HG03469 (cell line): ENCODE measurements at regions not wholly inside any gene's neighbourhood (a gene's known extent, or its start where the extent isn't known, plus 50 kb on each side); places are given as distances from the start of the nearest gene placed in this dataset.
"Not testable (repeated sequence)": the region's sequence is repeated elsewhere in the genome, so short reads cannot be mapped to it uniquely, and the experiment has no call there.

Experiments used
- ATAC-seq: cut with Tn5 transposase; IDR thresholded peaks from one replicate; pipeline ENCODE4 v1.9.1; 2021; ENCODE audit warnings: mild to moderate bottlenecking, moderate library complexity, moderate number of reproducible peaks; ENCODE audit not compliant: unreplicated experiment

GRCh38 chr4:36587909-36588472, 306.6 kb downstream of the DTHD1 start:
- ATAC-seq: no peak

GRCh38 chr4:36590343-36590742, 308.9 kb downstream of the DTHD1 start:
- ATAC-seq: no peak

GRCh38 chr4:36601864-36602495, 320.6 kb downstream of the DTHD1 start:
- ATAC-seq: no peak

GRCh38 chr4:36609661-36610060, 328.2 kb downstream of the DTHD1 start:
- no peak for ATAC-seq

GRCh38 chr4:36610628-36611027, 329.2 kb downstream of the DTHD1 start:
- ATAC-seq: no peak

- ATAC-seq: not testable (repeated sequence)
Observed at GRCh38 chr4:36613142-36613541, 331.7 kb downstream of the DTHD1 start.

GRCh38 chr4:36614011-36614410, 332.6 kb downstream of the DTHD1 start:
- ATAC-seq: no peak

GRCh38 chr4:36618102-36618501, 336.7 kb downstream of the DTHD1 start:
- no peak for ATAC-seq

GRCh38 chr4:36624030-36624429, 342.6 kb downstream of the DTHD1 start:
- no peak for ATAC-seq

- no peak for ATAC-seq
Observed at GRCh38 chr4:36638273-36638811, 356.9 kb downstream of the DTHD1 start.

- ATAC-seq: no peak
Observed at GRCh38 chr4:36640876-36641275, 359.5 kb downstream of the DTHD1 start.

- ATAC-seq: peak; percentile 99
Observed at GRCh38 chr4:36651253-36651652, 369.8 kb downstream of the DTHD1 start.

GRCh38 chr4:36652857-36653256, 371.4 kb downstream of the DTHD1 start:
- ATAC-seq: no peak

- ATAC-seq: peak; percentile 51
Observed at GRCh38 chr4:36665985-36666527, 384.6 kb downstream of the DTHD1 start.

GRCh38 chr4:36675436-36675835, 394.0 kb downstream of the DTHD1 start:
- ATAC-seq: no peak

GRCh38 chr4:36676139-36677050, 395.0 kb downstream of the DTHD1 start:
- no peak for ATAC-seq

- ATAC-seq: no peak
Observed at GRCh38 chr4:36677112-36677511, 395.7 kb downstream of the DTHD1 start.

- ATAC-seq: no peak
Observed at GRCh38 chr4:36677874-36678273, 396.5 kb downstream of the DTHD1 start.

- no peak for ATAC-seq
Observed at GRCh38 chr4:36687681-36688080, 406.3 kb downstream of the DTHD1 start.

- ATAC-seq: no peak
Observed at GRCh38 chr4:36692586-36692985, 411.2 kb downstream of the DTHD1 start.

- ATAC-seq: no peak
Observed at GRCh38 chr4:36702245-36702644, 420.8 kb downstream of the DTHD1 start.
